Activated B cell treated with CpG ODN at 0.5 μM for 24 hours (primary cell): ENCODE measurements at regions not wholly inside any gene's neighbourhood (a gene's known extent, or its start where the extent isn't known, plus 50 kb on each side); places are given as distances from the start of the nearest gene placed in this dataset.

ENCODE experiments used
- ATAC-seq: fragments of 200-7000 bp; cut with Tn5 transposase; one replicate; pipeline ENCODE4 v1.10.0; 2021; ENCODE audit warnings: low read depth, mild to moderate bottlenecking, moderate library complexity
- CTCF ChIA-PET: fragments of 350-600 bp; sonication (Branson Sonifier 250); formaldehyde crosslinking; loops from one replicate; lab custom pipeline; 2021; ENCODE audit warnings: antibody characterized with exemption; lab: Charles Lee
- POLR2A ChIA-PET: fragments of 350-600 bp; sonication (Branson Sonifier 250); formaldehyde crosslinking; loops from one replicate; lab custom pipeline; 2021; ENCODE audit warnings: antibody characterized with exemption; lab: Charles Lee
- DNase-seq: peaks from one replicate; pipeline ENCODE4 v3.0.0; 2022
- H3K27ac Mint-ChIP-seq: one replicate; pipeline ENCODE4 v1.8.0; 2020; ENCODE audit warnings: mixed read lengths
- H3K27me3 Mint-ChIP-seq: one replicate; pipeline ENCODE4 v1.8.0; 2021; ENCODE audit warnings: mixed read lengths
- H3K36me3 Mint-ChIP-seq: one replicate; pipeline ENCODE4 v1.8.0; 2021; ENCODE audit warnings: low read depth, mixed read lengths
- H3K4me1 Mint-ChIP-seq: one replicate; pipeline ENCODE4 v1.8.0; 2021; ENCODE audit warnings: mixed read lengths
- H3K4me3 Mint-ChIP-seq: one replicate; pipeline ENCODE4 v1.8.0; 2020; ENCODE audit warnings: mild to moderate bottlenecking, mixed read lengths
- H3K9me3 Mint-ChIP-seq: one replicate; pipeline ENCODE4 v1.8.0; 2020; ENCODE audit warnings: mixed read lengths
- intact Hi-C: fragments of 100-400 bp; cut with micrococcal nuclease; formaldehyde crosslinking; loops from one replicate; pipeline ENCODE4 v1.15.1; 2024
- TF ChIP-seq, protein P1 (sequence below): fragments of 200-600 bp; IDR thresholded peaks from one replicate; pipeline ENCODE4 v1.8.0; 2022; ENCODE audit warnings: antibody characterized with exemption, mild to moderate bottlenecking

DNA sequence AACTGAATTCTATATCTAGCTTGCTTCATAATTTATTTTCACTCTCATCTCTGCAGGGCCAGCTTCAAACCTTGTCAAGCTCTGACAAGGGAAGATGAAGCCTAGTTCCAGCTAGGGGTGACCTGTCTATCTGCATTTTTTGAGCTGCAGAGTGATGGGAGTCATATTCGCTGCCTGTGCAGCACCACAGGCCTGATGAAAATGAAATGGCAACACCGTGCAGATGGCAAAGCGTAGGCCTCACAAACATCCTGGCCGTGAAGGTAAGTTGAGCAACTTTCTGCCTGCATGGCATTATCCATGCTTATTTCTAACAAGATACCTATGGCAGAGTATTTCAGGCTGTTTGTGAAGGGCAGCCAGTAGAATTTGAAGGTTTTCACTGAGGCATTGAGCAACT, 86.4 kb upstream of the C1QTNF9B start:
- ChIA-PET CTCF (no interaction called here), POLR2A (no interaction called here)
- Mint-ChIP-seq H3K4me1 (peaks cover 14% of the 10 kb centered on the region), H3K4me3 (no peak overlapping the region), H3K27ac (no peak overlapping the region), H3K36me3 (no peaks in the 10 kb centered on the region), H3K9me3 (no peaks in the 10 kb centered on the region), H3K27me3 (peaks cover 42% of the 10 kb centered on the region)
- intact Hi-C loops: no loop called here
- TF ChIP-seq, protein P1, sequence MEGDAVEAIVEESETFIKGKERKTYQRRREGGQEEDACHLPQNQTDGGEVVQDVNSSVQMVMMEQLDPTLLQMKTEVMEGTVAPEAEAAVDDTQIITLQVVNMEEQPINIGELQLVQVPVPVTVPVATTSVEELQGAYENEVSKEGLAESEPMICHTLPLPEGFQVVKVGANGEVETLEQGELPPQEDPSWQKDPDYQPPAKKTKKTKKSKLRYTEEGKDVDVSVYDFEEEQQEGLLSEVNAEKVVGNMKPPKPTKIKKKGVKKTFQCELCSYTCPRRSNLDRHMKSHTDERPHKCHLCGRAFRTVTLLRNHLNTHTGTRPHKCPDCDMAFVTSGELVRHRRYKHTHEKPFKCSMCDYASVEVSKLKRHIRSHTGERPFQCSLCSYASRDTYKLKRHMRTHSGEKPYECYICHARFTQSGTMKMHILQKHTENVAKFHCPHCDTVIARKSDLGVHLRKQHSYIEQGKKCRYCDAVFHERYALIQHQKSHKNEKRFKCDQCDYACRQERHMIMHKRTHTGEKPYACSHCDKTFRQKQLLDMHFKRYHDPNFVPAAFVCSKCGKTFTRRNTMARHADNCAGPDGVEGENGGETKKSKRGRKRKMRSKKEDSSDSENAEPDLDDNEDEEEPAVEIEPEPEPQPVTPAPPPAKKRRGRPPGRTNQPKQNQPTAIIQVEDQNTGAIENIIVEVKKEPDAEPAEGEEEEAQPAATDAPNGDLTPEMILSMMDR: no peak
- ATAC-seq (no peak), DNase-seq (no peak)

DNA sequence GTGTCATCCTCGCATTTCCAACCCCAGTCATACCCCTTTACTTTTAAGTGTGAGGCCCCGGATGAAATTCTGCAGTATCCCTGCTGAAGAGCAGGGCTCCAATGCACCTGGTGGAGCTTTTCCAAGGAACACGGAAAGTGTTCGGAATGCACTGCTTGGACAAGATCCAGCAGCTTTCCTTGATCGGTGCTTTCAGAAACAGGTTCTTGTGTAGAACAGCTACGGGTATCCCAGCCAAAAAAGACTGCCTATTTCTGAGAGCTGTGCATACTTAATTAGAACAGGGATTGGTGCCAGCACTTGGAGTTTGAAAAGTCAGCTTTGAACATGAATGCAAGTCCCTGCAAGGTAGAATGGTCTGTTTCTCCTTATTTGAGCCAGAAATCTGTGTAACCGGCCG, 87.2 kb upstream of the C1QTNF9B start:
- no peak for DNase-seq
- Mint-ChIP-seq H3K36me3 (no peaks in the 10 kb centered on the region), H3K4me3 (no peak overlapping the region), H3K27ac (no peak overlapping the region), H3K9me3 (no peaks in the 10 kb centered on the region), H3K27me3 (peaks cover 35% of the 10 kb centered on the region), H3K4me1 (peaks cover 9% of the 10 kb centered on the region)
- no peak for ATAC-seq
- POLR2A ChIA-PET: no interaction called here
- TF ChIP-seq, protein P1: no peak
- intact Hi-C loops: no loop called here
- CTCF ChIA-PET: no interaction called here

DNA sequence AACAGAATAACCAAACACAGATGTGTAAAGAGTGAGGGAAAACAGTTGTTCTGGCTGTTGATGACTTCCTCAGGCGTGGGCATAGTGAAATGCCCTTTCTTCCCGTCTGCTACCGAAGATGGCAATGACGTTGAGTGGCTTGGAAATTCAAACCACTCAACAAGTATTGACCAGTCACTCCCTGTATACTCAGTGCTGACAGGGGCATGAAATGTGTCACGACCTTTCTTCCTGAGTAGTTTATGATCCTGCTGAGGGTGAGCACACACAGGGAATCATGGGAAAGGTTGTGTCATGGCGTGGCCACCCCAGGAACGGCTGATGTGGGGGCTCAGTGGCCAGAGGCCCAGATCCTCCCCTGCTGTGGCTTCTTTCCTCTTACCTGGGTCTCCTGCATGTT, 87.8 kb upstream of the C1QTNF9B start:
- no peak for DNase-seq
- POLR2A ChIA-PET: no interaction called here
- no peak for ATAC-seq

DNA sequence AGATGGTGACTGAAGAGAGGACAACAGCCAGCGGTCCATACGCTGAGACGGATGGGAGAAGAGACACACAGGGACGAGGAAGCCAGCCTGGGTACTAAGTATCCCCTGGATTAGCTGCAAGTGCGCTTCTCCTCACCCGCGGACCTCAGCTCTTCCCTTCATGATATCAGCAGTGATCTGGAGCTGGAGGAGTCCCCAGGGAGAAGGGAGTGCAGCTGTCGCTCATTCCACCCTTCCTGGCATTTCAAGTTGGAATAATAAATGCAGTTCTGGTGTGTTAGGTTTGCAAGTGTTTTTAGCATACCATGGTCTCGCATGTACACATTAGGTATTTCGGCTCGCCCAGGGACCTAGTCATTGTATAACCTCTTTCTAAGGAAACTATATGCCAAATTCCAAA, 88.5 kb upstream of the C1QTNF9B start:
- CTCF ChIA-PET: no interaction called here
- H3K4me3 Mint-ChIP-seq: no peak overlapping the region

More for the DNA sequence above, 87.8 kb upstream of the C1QTNF9B start:
- Mint-ChIP-seq H3K27me3 (peaks cover 35% of the 10 kb centered on the region), H3K27ac (no peak overlapping the region), H3K9me3 (no peaks in the 10 kb centered on the region), H3K4me3 (no peak overlapping the region), H3K36me3 (no peaks in the 10 kb centered on the region), H3K4me1 (peaks cover 4% of the 10 kb centered on the region)
- TF ChIP-seq, protein P1: no peak
- CTCF ChIA-PET: no interaction called here
- intact Hi-C loops: no loop called here

DNA sequence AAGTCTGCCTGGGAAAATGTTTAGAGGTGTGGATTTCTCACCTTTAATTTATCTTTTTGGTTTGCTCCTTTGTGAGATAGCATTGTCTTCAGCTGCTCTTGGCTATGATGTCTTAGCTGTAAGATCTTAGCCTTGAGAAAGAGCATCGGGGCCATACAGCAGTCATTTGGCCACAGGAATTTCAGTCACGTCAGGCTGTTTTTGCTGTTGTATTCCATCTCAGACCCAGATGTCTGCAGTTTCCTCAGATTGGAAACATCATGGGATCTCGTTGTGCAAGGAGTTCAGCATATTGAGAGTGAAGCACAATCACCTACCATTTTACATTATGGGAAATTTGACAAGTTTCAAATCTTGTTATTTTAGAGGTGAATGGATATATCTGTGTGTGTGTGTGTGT, 89.3 kb upstream of the C1QTNF9B start:
- Mint-ChIP-seq H3K27me3 (peaks cover 31% of the 10 kb centered on the region), H3K4me1 (no peaks in the 10 kb centered on the region), H3K4me3 (no peak overlapping the region), H3K27ac (no peak overlapping the region), H3K36me3 (no peaks in the 10 kb centered on the region), H3K9me3 (no peaks in the 10 kb centered on the region)
- intact Hi-C loops: no loop called here
- CTCF ChIA-PET: no interaction called here
- POLR2A ChIA-PET: no interaction called here
- DNase-seq (no peak), ATAC-seq (no peak)
- TF ChIP-seq, protein P1: no peak

More for the DNA sequence above, 88.5 kb upstream of the C1QTNF9B start:
- no peak for ATAC-seq
- Mint-ChIP-seq H3K4me1 (no peaks in the 10 kb centered on the region), H3K9me3 (no peaks in the 10 kb centered on the region), H3K36me3 (no peaks in the 10 kb centered on the region), H3K27ac (no peak overlapping the region), H3K27me3 (peaks cover 38% of the 10 kb centered on the region)
- DNase-seq: no peak
- POLR2A ChIA-PET: no interaction called here
- intact Hi-C loops: no loop called here
- TF ChIP-seq, protein P1: no peak
